ENCODE measurements at regions not wholly inside any gene's neighbourhood (a gene's known extent, or its start where the extent isn't known, plus 50 kb on each side); places are given as distances from the start of the nearest gene placed in this dataset.
"Not testable (repeated sequence)": the region's sequence is repeated elsewhere in the genome, so short reads cannot be mapped to it uniquely, and the experiment has no call there.

GRCh38 chr12:24654344-24654743 is 294.6 kb downstream of the BCAT1 start:
- H2BK15ac ChIP-seq (ENCODE audit: low read depth, low read length); H3K36me3 ChIP-seq (ENCODE audit: control insufficient read depth, insufficient read depth, low read length); H4K20me1 ChIP-seq (ENCODE audit: insufficient read depth, low read length); BruUV-seq (replicated peaks); POLR2A ChIA-PET (ENCODE audit: unreplicated experiment); dilution Hi-C loops (cut with HindIII; ENCODE audit: low sequenced_read_pairs, unreplicated experiment); H4K5ac ChIP-seq (ENCODE audit: low read depth, low read length); H2AK9ac ChIP-seq (replicated peaks; ENCODE audit: low read depth, low read length, poor library complexity); H2BK20ac ChIP-seq (ENCODE audit: low read depth, low read length); H3K56ac ChIP-seq (ENCODE audit: extremely low read depth, insufficient read depth, low read length); ATAC-seq (ENCODE audit: low read depth); H4K91ac ChIP-seq (ENCODE audit: insufficient read depth, low read depth, low read length); H4K8ac ChIP-seq (ENCODE audit: low read depth in 2 of 2, low read length in 2 of 2); H3K9me3 ChIP-seq (ENCODE audit: control insufficient read depth, insufficient read depth, low read length); H3K18ac ChIP-seq (ENCODE audit: low read depth, low read length); H3K23ac ChIP-seq (ENCODE audit: low read depth, low read length); H3K9ac ChIP-seq (ENCODE audit: low read depth, low read length); H3K27ac ChIP-seq (ENCODE audit: insufficient read depth, low read length); H3K4ac ChIP-seq (ENCODE audit: low read depth, low read length); H3K14ac ChIP-seq (replicated peaks; ENCODE audit: low read depth, low read length); H3K4me2 ChIP-seq (ENCODE audit: low read depth, low read length); H3K4me1 ChIP-seq (ENCODE audit: control insufficient read depth, insufficient read depth, low read length); H3K79me1 ChIP-seq (ENCODE audit: low read depth in 1 of 2, low read length in 2 of 2); H2AK5ac ChIP-seq (ENCODE audit: low read depth, low read length); H3K27me3 ChIP-seq (ENCODE audit: control insufficient read depth, insufficient read depth, low read length); CTCF ChIA-PET; H2BK120ac ChIP-seq (ENCODE audit: low read depth, low read length); H2AFZ ChIP-seq (replicated peaks; ENCODE audit: low read length, poor library complexity); H3K4me3 ChIP-seq (ENCODE audit: insufficient read depth, low read depth, low read length); in situ Hi-C loops (cut with MboI; ENCODE audit: low sequenced_read_pairs); H3K9me1 ChIP-seq (ENCODE audit: insufficient read depth, low read length); H2BK5ac ChIP-seq (ENCODE audit: low read depth, low read length, poor library complexity, severe bottlenecking); DNase-seq; intact Hi-C loops (cut with micrococcal nuclease): not testable (repeated sequence)
- no CpG with 5 or more reads among the region's 4 CpGs for WGBS, 2 experiments (ENCODE audit: extremely low coverage in 2 of 2, insufficient read length in 1 of 2)

Measured in IMR-90 (cell line).